Epithelial cell of proximal tubule (primary cell): ENCODE measurements at regions not wholly inside any gene's neighbourhood (a gene's known extent, or its start where the extent isn't known, plus 50 kb on each side); places are given as distances from the start of the nearest gene placed in this dataset.

Experiments
- DNase-seq: peaks from one replicate; pipeline ENCODE4 v3.0.0-alpha.2; 2011; ENCODE audit warnings: low read depth
- H3K4me3 ChIP-seq: 2 replicates; pipeline ENCODE4 v1.5.1; 2011; ENCODE audit warnings: low read depth, mild to moderate bottlenecking, low read length
- TF ChIP-seq, protein P1 (sequence below): conservative IDR thresholded peaks from 2 replicates; pipeline ENCODE4 v1.5.1; 2012; ENCODE audit warnings: low read depth, mild to moderate bottlenecking, low read length

DNA sequence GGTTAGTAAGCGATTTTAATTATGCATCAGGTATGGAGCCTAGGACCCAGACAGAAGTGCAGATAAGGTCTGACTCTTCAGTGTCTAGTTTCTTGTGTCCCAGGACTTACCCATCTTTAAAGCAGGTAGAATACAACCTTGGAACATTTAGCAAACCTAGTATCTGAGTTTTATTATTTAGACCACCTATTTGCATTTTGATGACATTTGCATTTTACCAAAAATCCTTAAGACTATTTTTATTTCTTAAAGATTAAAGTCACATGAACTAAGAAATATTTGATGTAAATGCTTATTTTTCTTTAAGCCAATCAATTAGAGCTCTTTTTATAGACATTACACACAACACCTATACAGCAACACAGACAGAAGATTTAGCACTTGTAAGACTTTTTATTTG, 939.1 kb downstream of the OTOL1 start:
- H3K4me3 ChIP-seq = no peak overlapping the region
- DNase-seq = no peak
- TF ChIP-seq, protein P1, sequence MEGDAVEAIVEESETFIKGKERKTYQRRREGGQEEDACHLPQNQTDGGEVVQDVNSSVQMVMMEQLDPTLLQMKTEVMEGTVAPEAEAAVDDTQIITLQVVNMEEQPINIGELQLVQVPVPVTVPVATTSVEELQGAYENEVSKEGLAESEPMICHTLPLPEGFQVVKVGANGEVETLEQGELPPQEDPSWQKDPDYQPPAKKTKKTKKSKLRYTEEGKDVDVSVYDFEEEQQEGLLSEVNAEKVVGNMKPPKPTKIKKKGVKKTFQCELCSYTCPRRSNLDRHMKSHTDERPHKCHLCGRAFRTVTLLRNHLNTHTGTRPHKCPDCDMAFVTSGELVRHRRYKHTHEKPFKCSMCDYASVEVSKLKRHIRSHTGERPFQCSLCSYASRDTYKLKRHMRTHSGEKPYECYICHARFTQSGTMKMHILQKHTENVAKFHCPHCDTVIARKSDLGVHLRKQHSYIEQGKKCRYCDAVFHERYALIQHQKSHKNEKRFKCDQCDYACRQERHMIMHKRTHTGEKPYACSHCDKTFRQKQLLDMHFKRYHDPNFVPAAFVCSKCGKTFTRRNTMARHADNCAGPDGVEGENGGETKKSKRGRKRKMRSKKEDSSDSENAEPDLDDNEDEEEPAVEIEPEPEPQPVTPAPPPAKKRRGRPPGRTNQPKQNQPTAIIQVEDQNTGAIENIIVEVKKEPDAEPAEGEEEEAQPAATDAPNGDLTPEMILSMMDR = no peak

DNA sequence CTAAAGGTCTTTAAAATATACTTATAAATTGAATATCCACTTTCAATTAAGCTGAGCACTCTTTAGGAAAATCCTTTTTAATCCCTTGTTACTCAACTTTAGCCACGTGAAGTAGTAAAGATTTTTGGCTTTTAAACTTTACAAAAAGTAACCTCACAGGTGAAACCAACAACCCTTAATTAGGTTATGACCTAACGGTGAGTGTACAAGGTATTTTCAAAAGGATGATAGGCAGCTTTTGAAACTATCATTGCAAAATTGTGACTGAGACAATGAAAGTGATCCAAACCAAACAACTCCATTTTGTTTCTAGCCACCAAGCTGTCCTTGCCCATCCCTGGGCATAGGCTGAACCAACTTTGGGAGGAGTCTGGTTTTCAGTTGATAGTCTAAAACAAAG, 940.2 kb downstream of the OTOL1 start:
- no peak overlapping the region for H3K4me3 ChIP-seq
- TF ChIP-seq, protein P1 = no peak
- DNase-seq = no peak

DNA sequence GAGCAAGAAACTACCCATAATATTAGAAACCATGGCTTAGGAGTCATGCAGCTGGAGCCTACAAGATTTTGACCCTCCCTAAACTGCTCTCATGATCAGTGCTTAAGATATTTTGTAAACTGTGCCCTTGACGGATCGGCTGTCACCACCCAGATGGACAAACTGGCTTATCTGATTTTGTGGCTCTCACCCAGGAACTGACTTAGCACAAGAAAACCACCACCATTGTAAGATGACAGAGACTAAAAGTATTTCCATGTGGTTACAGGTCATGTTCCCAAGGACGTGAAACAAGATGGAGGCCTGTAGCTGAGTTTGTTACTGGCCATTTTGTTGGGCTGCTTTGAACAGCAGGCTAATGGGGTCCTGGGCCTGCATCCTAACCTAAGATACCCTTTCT, 940.9 kb downstream of the OTOL1 start:
- TF ChIP-seq, protein P1 = no peak
- H3K4me3 ChIP-seq = no peak overlapping the region
- DNase-seq = no peak

- TF ChIP-seq, protein P1 = no peak
- no peak overlapping the region for H3K4me3 ChIP-seq
- no peak for DNase-seq
These were observed 945.1 kb downstream of the OTOL1 start for GRCh38 chr3:162441716-162442115.

GRCh38 chr3:162443376-162443775, 946.8 kb downstream of the OTOL1 start:
- TF ChIP-seq, protein P1 = no peak
- DNase-seq = no peak
- H3K4me3 ChIP-seq = no peak overlapping the region

DNA sequence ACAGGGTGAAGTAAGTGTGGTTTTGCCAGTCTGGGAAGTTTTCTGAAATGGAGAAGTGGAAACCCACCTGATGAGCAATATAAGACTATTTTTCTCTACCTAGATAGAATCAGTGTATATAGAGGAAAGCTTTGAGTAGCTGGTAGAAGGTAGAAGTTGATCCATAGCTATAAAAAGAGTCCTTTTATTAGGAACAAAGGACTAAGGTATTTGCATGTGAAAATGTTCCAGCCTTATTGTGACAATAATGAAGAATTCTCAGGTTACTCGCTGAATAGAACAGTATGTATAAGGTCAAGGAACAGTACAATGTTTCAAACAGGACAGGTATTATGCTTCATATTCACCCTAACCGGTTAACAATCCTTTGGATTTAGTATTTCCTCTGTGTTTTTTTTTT, 972.2 kb downstream of the OTOL1 start:
- TF ChIP-seq, protein P1 = no peak
- DNase-seq = no peak
- no peak overlapping the region for H3K4me3 ChIP-seq

DNA sequence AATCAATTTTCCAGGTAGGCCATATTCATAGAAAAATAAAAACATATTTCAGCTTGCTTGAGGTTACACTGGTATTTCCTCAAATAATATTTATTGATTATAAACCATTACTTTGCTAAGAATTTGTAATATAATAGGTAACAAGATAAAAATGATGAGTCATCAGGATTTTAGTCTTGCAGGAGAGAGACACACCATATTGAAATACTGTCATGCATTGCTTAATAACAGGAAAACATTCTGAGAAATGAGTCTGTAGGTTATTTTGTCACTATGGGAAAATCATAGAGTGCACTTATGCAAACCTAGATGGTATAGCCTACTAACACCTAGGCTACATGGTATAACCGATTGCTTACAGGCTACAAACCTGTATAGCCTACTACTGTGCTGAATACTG, 990.5 kb downstream of the OTOL1 start:
- DNase-seq = no peak
- TF ChIP-seq, protein P1 = no peak
- no peak overlapping the region for H3K4me3 ChIP-seq
